HG02981 (cell line): ENCODE measurements at regions not wholly inside any gene's neighbourhood (a gene's known extent, or its start where the extent isn't known, plus 50 kb on each side); places are given as distances from the start of the nearest gene placed in this dataset.

Source experiments
- ATAC-seq: cut with Tn5 transposase; IDR thresholded peaks from one replicate; pipeline ENCODE4 v1.9.1; 2021; ENCODE audit warnings: mild to moderate bottlenecking, moderate library complexity; ENCODE audit not compliant: unreplicated experiment

DNA sequence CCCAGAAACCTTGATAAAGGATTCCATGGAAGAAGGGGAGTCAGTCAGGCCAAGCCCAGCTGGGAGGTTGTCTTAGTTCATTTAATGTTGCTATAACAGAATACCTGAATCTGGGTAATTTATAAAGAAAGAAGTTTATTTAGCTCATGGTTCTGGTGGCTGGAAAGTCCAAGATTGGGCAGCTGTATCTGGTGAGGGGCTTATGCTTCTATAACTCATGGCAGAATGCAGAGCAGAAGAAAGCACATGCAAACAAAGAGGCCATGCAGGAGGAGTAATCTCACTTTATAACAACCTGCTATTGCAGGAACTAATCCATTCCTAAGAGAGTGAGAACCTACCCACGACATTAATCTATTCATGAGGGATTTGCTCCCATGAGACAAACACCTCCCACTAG is 54.2 kb upstream of the ANKRD1 start:
- no peak for ATAC-seq

DNA sequence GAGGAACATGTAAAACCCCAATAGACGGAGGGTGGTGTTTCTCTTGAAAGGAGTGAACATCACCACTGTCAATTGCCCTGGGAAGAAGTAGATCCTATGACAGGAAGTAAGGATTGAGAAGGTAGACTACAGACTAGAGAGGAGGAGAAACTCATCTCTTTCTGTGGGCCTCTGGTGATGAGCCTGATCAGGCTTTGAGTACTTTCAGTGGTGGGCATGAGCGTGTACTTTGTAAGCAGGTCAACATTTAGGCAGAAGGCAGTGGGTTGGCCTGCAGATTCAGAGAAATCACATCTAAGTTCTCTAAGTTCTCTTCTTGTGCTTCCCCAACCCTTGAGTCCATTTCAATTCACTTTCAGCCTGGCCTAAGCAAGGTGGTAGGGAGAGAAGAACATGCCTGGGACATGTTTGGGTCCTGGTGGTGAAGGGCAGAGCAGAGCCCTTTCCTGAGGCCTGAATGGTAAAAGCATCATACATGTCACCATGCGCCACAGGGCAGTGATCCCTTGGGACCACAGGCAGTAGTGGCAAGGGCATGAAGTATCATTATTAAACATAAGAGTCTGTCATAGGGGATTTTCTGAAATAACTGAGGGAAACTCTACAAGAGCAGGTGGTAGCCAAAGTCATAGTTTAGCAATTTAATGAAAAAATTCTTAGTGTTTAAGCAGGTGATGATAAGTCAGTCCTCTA is 56.4 kb upstream of the ANKRD1 start:
- peak; percentile 64 for ATAC-seq

- no peak for ATAC-seq
These were observed 57.1 kb upstream of the ANKRD1 start for GRCh38 chr10:90977855-90978486.

DNA sequence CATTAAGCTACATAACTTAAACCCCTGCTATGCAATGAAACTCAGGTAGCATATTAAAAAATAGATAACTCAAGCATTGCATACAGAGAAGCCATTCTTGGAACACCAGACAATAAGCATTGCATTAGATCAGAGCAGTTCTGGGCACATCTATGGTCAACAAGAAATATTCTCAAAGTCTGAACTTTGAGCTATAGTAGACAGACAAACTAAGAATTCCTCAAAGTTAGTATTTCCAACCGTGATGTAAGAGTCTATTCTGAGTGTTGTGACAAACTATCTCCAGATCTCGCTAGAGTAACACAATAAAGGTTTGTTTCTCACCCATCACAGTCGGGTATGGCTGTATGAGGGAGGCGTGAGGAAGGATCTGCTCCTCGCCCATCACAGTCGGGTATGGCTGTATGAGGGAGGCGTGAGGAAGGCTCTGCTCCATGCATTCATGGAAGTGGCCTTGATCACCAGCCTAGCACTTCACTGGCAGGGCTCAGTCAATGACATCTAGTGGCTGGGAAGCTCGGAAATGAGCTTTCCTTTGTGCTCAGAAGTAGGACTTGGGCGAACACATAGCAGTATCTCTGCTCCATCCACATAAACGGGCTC is 61.6 kb upstream of the ANKRD1 start:
- no peak for ATAC-seq

GRCh38 chr10:90983914-90984549 is 63.1 kb upstream of the ANKRD1 start:
- no peak for ATAC-seq

DNA sequence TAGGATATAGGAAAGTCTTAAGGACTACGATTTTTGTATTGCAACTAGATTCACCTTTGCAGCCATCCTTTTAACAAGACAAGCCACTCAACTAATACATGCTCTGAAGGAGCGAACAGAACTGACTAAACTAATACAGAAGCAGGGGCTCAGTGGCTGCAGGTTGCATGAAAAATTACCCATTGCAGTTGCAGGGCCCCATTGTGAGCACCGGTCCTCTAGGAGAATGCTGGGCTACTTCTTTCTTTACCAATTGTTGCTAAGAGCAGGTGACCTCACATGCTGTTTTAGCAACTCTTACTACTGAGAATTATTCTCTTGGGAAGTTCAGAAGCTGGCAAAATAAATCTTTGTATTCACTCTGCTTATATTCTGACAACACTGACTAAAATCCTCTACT is 64.0 kb upstream of the ANKRD1 start:
- no peak for ATAC-seq

GRCh38 chr10:90985321-90985933 is 64.5 kb upstream of the ANKRD1 start:
- ATAC-seq: no peak

DNA sequence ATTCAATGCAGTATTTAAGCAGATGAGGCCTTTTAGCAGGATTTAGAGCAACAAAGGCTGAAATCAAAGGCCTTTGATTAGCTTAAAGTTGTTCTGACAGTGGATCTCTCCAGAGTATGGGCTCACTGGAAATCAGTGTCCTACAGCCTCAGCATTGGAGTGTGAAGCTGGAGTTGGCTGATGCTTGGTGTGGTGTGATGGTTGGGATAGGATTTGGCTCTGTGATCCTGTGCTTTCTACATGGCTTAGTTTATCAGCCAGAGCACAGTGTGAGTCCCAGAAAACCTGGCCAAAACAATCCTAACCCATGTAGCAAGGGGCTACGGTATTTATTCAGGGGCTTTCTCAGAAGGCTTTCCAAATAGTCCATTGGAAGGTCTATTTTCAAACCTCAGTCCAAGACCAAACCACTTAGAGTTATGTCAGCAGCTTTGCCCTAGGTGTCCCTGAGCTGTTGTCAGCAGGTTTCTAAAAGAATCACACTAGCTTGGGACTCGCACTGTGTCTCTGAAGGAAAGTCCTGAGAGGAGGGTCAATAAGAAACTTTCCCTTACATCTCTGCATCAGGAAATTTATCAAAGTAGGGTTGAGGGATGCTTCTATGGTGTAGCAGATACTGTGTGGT is 65.4 kb upstream of the ANKRD1 start:
- no peak for ATAC-seq

GRCh38 chr10:90986870-90987269 is 66.0 kb upstream of the ANKRD1 start:
- no peak for ATAC-seq

GRCh38 chr10:90987383-90987782 is 66.5 kb upstream of the ANKRD1 start:
- no peak for ATAC-seq

GRCh38 chr10:90988024-90988423 is 67.1 kb upstream of the ANKRD1 start:
- no peak for ATAC-seq

- ATAC-seq: no peak
These were observed 67.9 kb upstream of the ANKRD1 start for GRCh38 chr10:90988802-90989201.

- no peak for ATAC-seq
These were observed 68.5 kb upstream of the ANKRD1 start for GRCh38 chr10:90989378-90989777.

- no peak for ATAC-seq
These were observed 71.6 kb upstream of the ANKRD1 start for GRCh38 chr10:90992462-90992861.

DNA sequence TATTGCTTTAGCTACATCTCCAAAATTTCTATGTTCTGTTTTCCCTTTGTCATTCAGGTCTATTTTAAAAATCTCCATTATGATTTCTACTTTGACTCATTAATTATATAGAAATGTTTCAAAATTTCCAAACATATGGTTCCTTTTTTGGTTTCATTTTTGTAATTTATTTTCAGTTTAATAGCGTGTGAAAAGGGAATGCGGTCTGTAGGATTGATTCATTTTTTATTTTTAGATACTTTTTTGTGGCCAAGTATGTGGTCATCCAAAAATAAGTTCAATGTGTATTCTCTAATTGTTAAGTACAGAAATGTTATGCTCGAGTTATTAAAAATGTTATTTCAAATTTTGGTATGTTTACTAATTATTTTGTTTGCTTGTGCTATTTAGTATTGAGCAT is 72.5 kb upstream of the ANKRD1 start:
- ATAC-seq: peak; percentile 43

GRCh38 chr10:90997670-90998069 is 76.8 kb upstream of the ANKRD1 start:
- no peak for ATAC-seq

- ATAC-seq: peak; percentile 8
These were observed 78.0 kb upstream of the ANKRD1 start for GRCh38 chr10:90998733-90999511.

- peak; percentile 53 for ATAC-seq
These were observed 78.8 kb upstream of the ANKRD1 start for GRCh38 chr10:90999512-91000172.

DNA sequence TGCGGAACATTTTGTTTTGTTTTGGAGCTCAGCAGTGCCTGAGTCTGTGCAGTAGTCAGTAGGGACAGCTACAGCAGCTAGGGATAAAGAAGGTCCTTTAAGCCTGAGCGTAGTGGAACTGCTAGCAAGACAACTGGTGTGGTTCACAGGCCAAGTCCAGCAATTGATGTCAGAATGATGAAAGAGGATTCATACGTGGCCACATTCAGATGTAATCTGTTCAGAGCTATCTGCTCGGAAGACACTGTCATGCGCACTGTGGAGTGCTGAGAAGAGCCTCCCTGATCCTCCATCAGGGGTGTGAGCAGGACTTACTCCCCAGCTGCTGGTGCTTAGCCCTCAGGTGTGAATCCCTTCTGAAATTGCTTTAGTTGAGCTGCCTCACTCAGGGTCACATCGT is 79.6 kb upstream of the ANKRD1 start:
- no peak for ATAC-seq

DNA sequence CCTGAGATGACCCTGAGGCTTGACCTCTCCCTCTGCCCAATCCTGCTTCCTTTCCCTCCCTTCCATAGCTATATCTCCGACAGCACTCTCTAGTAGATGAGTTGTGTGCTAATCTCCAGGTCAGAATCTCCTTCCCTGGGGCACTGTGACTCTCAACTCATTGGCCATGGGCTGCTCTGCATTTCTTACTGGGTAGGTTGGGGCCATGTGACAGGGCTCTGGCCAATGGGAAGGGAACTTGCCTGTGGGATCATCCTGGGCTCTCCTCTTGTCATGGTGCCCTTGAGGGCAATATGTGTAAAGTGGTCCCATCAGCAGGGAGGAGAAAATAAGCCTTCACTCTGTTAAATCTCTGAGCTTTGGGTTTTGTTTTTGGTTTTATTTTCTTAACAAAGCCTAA is 80.1 kb upstream of the ANKRD1 start:
- no peak for ATAC-seq
